Transverse colon (tissue), 4 donors: ENCODE measurements at regions not wholly inside any gene's neighbourhood (a gene's known extent, or its start where the extent isn't known, plus 50 kb on each side); places are given as distances from the start of the nearest gene placed in this dataset.

Source experiments
- DNase-seq: peaks from one replicate; pipeline ENCODE4 v3.0.0-alpha.2; 2019
- H3K27ac ChIP-seq, 4 donors: fragments of 200-600 bp; sonication (generic); 2 replicates each; pipeline ENCODE4 v1.5.1; 2016 to 2018; ENCODE audit warnings: inconsistent platforms in 4 of 4
- H3K27me3 ChIP-seq: fragments of 200-600 bp; sonication (generic); 2 replicates; pipeline ENCODE4 v1.5.1; 2017; ENCODE audit warnings: inconsistent platforms
- H3K36me3 ChIP-seq, 4 donors: fragments of 200-600 bp; sonication (generic); 2 replicates each; pipeline ENCODE4 v1.5.1; 2017 to 2019; ENCODE audit warnings: inconsistent platforms in 4 of 4
- H3K4me1 ChIP-seq, 4 donors: fragments of 200-600 bp; sonication (generic); 2 replicates each; pipeline ENCODE4 v1.5.1; 2017 to 2020; ENCODE audit warnings: inconsistent platforms in 4 of 4
- H3K4me3 ChIP-seq, 4 donors: fragments of 200-600 bp; sonication (generic); 1 replicate in 1 of 4; 2 replicates in 3 of 4; pipeline versions ENCODE4 v1.5.1 to v1.6.1; 2017 to 2019; ENCODE audit warnings: inconsistent platforms in 4 of 4
- H3K9me3 ChIP-seq, 2 donors: fragments of 200-600 bp; sonication (generic); 2 replicates each; pipeline ENCODE4 v1.5.1; 2017 to 2019; ENCODE audit warnings: inconsistent platforms in 2 of 2
- EP300 ChIP-seq: sonication (generic); formaldehyde crosslinking; IDR thresholded peaks from one replicate; pipeline ENCODE4 v1.6.1; 2017; ENCODE audit warnings: antibody characterized with exemption, low read depth
- POLR2A ChIP-seq: fragments of 450-650 bp; IDR thresholded peaks from one replicate; pipeline ENCODE4 v1.6.1; 2016; ENCODE audit warnings: antibody characterized with exemption, mild to moderate bottlenecking, moderate library complexity
- POLR2AphosphoS5 ChIP-seq, 3 donors: sonication (generic); formaldehyde crosslinking; IDR thresholded peaks; one replicate each; pipeline ENCODE4 v1.6.1; 2016; ENCODE audit warnings: antibody characterized with exemption in 3 of 3
- WGBS, 2 donors: methylation state at CpG; one replicate each; pipeline ENCODE4 v1.1.5; 2018; ENCODE audit warnings: low coverage in 1 of 2; 5-methylcytosine and 5-hydroxymethylcytosine counted together
- in situ Hi-C, 4 donors: fragments of 200-750 bp; cut with MboI; loops; one replicate each; pipeline versions ENCODE4 v1.15.0 to v1.15.1; 2017; ENCODE audit warnings: low sequenced_read_pairs in 3 of 4, low pct_ligation_motif_present in 1 of 4, low pct_unique_long_range_greater_than_20kb in 1 of 4
- intact Hi-C: fragments of 100-400 bp; cut with DNase I; formaldehyde crosslinking; loops from one replicate; pipeline ENCODE4 v1.15.1; 2023; ENCODE audit warnings: low total_unique reads
- TF ChIP-seq, protein P1 (sequence below), 5 experiments: fragments of 200-600 bp in 3 of 5; fragments of 450-650 bp in 2 of 5; sonication (generic) in 3 of 5; IDR thresholded peaks; 1 replicate in 2 of 5; 2 replicates in 3 of 5; pipeline ENCODE4 v1.5.1; 2016 to 2017; ENCODE audit warnings: antibody characterized with exemption in 5 of 5, inconsistent platforms in 3 of 5, mild to moderate bottlenecking in 2 of 5, moderate library complexity in 1 of 5

DNA sequence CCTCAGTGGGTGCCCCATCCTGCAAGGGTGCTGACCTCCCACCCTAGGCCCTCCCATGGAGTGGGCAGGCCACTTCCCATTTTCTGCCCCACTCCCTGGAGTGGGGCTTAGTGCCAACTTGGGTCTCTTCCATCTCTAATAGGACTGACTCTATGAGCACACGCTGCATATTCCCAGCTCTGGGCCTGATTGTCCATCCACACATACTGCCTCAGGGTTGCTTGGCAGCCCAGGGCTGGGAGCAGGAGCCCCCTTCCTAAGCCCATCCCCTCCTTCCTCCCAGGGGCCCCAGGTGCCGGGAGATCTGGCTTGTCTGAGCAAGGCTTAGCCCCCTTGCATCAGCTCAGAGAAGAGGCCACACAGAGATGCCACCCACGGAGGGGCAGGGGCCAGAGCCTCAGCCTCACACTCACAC, 55.1 kb downstream of the PJA1 start:
- in situ Hi-C loops, result no loop called here
- Histone ChIP-seq H3K9me3 (no peaks in the 10 kb centered on the region), H3K4me3 (no peak overlapping the region), H3K36me3 (no peaks in the 10 kb centered on the region), H3K4me1 (no peaks in the 10 kb centered on the region), H3K27me3 (no peaks in the 10 kb centered on the region), H3K27ac (no peak overlapping the region)
- TF ChIP-seq POLR2A (no peak), POLR2AphosphoS5 (IDR thresholded peaks at IDR 0.05) (no peak), EP300 (no peak)
- TF ChIP-seq, protein P1, sequence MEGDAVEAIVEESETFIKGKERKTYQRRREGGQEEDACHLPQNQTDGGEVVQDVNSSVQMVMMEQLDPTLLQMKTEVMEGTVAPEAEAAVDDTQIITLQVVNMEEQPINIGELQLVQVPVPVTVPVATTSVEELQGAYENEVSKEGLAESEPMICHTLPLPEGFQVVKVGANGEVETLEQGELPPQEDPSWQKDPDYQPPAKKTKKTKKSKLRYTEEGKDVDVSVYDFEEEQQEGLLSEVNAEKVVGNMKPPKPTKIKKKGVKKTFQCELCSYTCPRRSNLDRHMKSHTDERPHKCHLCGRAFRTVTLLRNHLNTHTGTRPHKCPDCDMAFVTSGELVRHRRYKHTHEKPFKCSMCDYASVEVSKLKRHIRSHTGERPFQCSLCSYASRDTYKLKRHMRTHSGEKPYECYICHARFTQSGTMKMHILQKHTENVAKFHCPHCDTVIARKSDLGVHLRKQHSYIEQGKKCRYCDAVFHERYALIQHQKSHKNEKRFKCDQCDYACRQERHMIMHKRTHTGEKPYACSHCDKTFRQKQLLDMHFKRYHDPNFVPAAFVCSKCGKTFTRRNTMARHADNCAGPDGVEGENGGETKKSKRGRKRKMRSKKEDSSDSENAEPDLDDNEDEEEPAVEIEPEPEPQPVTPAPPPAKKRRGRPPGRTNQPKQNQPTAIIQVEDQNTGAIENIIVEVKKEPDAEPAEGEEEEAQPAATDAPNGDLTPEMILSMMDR (IDR thresholded peaks at IDR 0.05), result no peak
- WGBS, 2 donors, result 49% methylated on average over 3 of the region's 3 CpGs; no CpG with 5 or more reads in 1 of the 2 donors
- DNase-seq, result no peak
- intact Hi-C loops, result no loop called here

DNA sequence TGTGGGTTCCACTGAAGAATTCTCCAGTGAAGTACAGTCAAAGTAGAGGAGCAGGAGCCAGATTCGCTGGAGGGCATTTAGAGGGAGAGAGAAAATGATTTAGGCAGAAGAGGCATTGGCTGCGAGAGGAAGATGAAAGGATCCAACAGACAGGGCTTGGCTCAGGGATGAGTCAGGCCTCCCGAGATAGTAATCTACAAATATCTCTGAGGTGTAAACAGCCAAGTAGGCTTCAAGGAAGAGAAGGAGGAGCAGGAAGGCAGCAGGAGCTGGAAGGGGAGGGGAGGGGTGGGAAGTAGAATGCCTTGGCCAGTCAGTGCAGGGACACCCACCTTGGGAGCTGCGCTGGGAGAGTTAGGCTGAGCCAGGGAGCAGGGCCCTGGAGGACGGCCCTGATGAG, 55.5 kb downstream of the PJA1 start:
- TF ChIP-seq POLR2A (no peak), EP300 (no peak), POLR2AphosphoS5 (IDR thresholded peaks at IDR 0.05) (no peak)
- TF ChIP-seq, protein P1 (IDR thresholded peaks at IDR 0.05), result no peak
- intact Hi-C loops, result no loop called here
- 42 to 45% methylated on average over 2 to 5 of the region's 5 CpGs for WGBS, 2 donors
- H3K4me3 ChIP-seq, result no peak overlapping the region
- H3K27ac ChIP-seq, result no peak overlapping the region
- H3K27me3 ChIP-seq, result no peaks in the 10 kb centered on the region
- no peaks in the 10 kb centered on the region for H3K4me1 ChIP-seq
- DNase-seq, result no peak
- in situ Hi-C loops, result no loop called here
- no peaks in the 10 kb centered on the region for H3K36me3 ChIP-seq
- no peaks in the 10 kb centered on the region for H3K9me3 ChIP-seq

DNA sequence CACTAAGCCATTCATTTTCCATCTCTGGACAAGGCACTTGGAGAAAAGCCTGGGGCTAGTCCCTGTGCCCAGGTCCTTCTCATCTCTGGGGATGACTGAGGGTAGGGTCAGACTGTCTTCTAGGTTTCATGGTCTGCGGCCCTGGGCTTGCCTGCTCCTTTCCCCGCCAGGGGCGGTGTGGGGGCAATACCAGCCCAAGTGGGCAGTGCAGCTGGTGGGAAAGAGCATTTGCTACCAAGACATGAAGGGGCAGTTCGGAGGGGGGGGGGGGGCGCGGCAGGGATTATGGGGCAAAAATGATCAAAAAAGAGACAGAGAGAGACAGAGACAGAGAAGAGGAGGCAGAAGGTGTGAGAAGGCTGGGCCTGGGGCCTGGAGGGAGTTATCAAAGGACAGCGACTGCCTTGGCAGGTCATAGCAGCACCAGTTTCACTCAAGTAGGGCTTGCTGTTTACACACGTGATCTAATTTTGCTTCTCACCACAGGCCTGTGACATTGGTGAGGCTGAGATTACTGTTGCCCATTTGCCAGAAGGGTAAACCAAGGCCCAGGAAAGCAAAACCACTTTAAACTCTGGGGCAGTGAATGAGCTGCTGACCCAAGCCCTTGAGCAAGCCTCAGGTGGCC, 56.1 kb downstream of the PJA1 start:
- DNase-seq, result no peak
- in situ Hi-C loops (no loop called here), intact Hi-C loops (no loop called here)
- Histone ChIP-seq H3K4me3 (no peak overlapping the region), H3K4me1 (no peaks in the 10 kb centered on the region), H3K36me3 (no peaks in the 10 kb centered on the region), H3K9me3 (no peaks in the 10 kb centered on the region), H3K27ac (no peak overlapping the region), H3K27me3 (no peaks in the 10 kb centered on the region)
- WGBS, 2 donors, result 80% methylated on average over 7 of the region's 8 CpGs; no CpG with 5 or more reads in 1 of the 2 donors
- no peak for TF ChIP-seq EP300

DNA sequence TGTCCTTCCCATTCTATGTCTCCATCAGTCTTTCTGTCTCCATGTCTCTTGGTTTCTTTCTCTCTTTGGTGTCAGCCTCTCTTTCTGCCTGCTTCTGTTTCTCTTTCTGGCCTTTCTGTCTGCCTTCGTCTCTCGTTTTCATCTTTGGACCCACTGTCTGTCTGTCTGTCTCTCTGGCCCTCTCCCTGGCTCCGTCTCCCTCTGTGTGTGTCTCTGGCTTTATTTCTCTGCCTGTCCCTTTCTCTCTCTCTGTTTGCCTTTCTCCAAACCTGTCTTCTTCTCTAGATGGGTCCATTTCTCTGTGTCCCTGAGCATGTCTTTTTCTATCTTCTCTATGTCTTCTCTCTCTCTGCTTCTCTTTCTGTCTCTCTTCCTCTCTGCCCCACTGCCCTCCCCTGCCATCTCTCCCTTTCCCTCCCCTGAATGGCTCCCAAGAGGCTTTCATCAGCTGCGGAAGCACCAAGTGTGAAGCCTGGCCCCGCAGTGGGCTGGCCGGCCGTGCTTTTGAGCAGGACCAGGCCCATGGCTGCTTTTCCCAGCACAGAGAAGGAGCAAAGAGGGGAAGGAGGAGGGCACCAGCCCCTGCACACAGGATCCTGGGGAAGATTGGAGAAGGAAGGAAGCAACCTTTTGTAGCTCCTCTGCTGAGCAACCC, 57.4 kb downstream of the PJA1 start:
- WGBS, 2 donors, result 76% methylated on average over 7 of the region's 7 CpGs; no CpG with 5 or more reads in 1 of the 2 donors
- no peak for TF ChIP-seq EP300
- TF ChIP-seq POLR2AphosphoS5 (IDR thresholded peaks at IDR 0.05), result no peak
- TF ChIP-seq, protein P1 (IDR thresholded peaks at IDR 0.05), result no peak
- no peak for TF ChIP-seq POLR2A
- no peak overlapping the region for H3K4me3 ChIP-seq
- no peaks in the 10 kb centered on the region for H3K36me3 ChIP-seq
- in situ Hi-C loops (no loop called here), intact Hi-C loops (no loop called here)
- no peak for DNase-seq
- H3K27me3 ChIP-seq, result no peaks in the 10 kb centered on the region
- no peaks in the 10 kb centered on the region for H3K9me3 ChIP-seq
- H3K27ac ChIP-seq, result no peak overlapping the region
- H3K4me1 ChIP-seq, result no peaks in the 10 kb centered on the region
